Suppressor macrophage treated with lipopolysaccharide for 4 hours (primary cell): ENCODE measurements at regions not wholly inside any gene's neighbourhood (a gene's known extent, or its start where the extent isn't known, plus 50 kb on each side); places are given as distances from the start of the nearest gene placed in this dataset.
"Not testable (repeated sequence)": the region's sequence is repeated elsewhere in the genome, so short reads cannot be mapped to it uniquely, and the experiment has no call there.

Experiments
- DNase-seq: peaks from one replicate; pipeline ENCODE4 v3.0.0-alpha.2; 2020

GRCh38 chr11:67768001-67768730 lies 93.7 kb upstream of the ALDH3B2 start:
- not testable (repeated sequence) for DNase-seq

- DNase-seq, result not testable (repeated sequence)
These were observed 86.8 kb upstream of the ALDH3B2 start for GRCh38 chr11:67761211-67761610.

GRCh38 chr11:67759321-67759720 lies 84.9 kb upstream of the ALDH3B2 start:
- DNase-seq, result not testable (repeated sequence)

GRCh38 chr11:67758467-67758866 lies 84.0 kb upstream of the ALDH3B2 start:
- not testable (repeated sequence) for DNase-seq

GRCh38 chr11:67758009-67758408 lies 83.6 kb upstream of the ALDH3B2 start:
- not testable (repeated sequence) for DNase-seq

GRCh38 chr11:67753820-67754219 lies 79.4 kb upstream of the ALDH3B2 start:
- DNase-seq, result not testable (repeated sequence)

- no peak for DNase-seq
These were observed 70.8 kb upstream of the ALDH3B2 start for GRCh38 chr11:67745181-67745726.

GRCh38 chr11:67744231-67744630 lies 69.8 kb upstream of the ALDH3B2 start:
- not testable (repeated sequence) for DNase-seq

- not testable (repeated sequence) for DNase-seq
These were observed 63.8 kb upstream of the ALDH3B2 start for GRCh38 chr11:67738231-67738630.

GRCh38 chr11:67737562-67738080 lies 63.2 kb upstream of the ALDH3B2 start:
- not testable (repeated sequence) for DNase-seq

- peak; percentile 10 for DNase-seq
These were observed 57.8 kb upstream of the ALDH3B2 start for GRCh38 chr11:67732045-67732787.

- DNase-seq, result no peak
These were observed 57.2 kb upstream of the ALDH3B2 start for GRCh38 chr11:67731583-67731982.

GRCh38 chr11:67728163-67728571 lies 53.7 kb upstream of the ALDH3B2 start:
- DNase-seq, result not testable (repeated sequence)

- DNase-seq, result not testable (repeated sequence)
These were observed 52.9 kb upstream of the ALDH3B2 start for GRCh38 chr11:67727066-67728040.
